Naive thymus-derived CD4-positive, alpha-beta T cell (primary cell): ENCODE measurements at regions not wholly inside any gene's neighbourhood (a gene's known extent, or its start where the extent isn't known, plus 50 kb on each side); places are given as distances from the start of the nearest gene placed in this dataset.

ENCODE experiments used
- ATAC-seq: fragments of 150-1000 bp; cut with Tn5 transposase; 2 replicates; pipeline ENCODE4 v1.10.0; 2021; ENCODE audit warnings: mild to moderate bottlenecking, moderate library complexity
- CTCF ChIA-PET: fragments of 350-600 bp; sonication (Branson Sonifier 250); formaldehyde crosslinking; loops from one replicate; lab custom pipeline; 2021; ENCODE audit warnings: antibody characterized with exemption; lab: Charles Lee
- POLR2A ChIA-PET: fragments of 350-600 bp; sonication (Branson Sonifier 250); formaldehyde crosslinking; loops from one replicate; lab custom pipeline; 2021; ENCODE audit warnings: antibody characterized with exemption, inconsistent platforms; lab: Charles Lee
- DNase-seq, 9 donors: peaks; one replicate each; pipeline versions ENCODE4 v3.0.0 to v3.0.0-alpha.2; 2020 to 2022; ENCODE audit warnings: mixed read lengths in 1 of 9
- H3K27ac ChIP-seq: one replicate; pipeline ENCODE4 v1.7.0; 2013; ENCODE audit warnings: mild to moderate bottlenecking, low read depth, low read length, moderate library complexity
- H3K27me3 ChIP-seq, 2 donors: one replicate each; pipeline ENCODE4 v1.7.0; 2013; ENCODE audit warnings: low read length in 2 of 2, mild to moderate bottlenecking in 2 of 2, moderate library complexity in 2 of 2; ENCODE audit not compliant: control insufficient read depth in 2 of 2, insufficient read depth in 2 of 2
- H3K36me3 ChIP-seq, 3 experiments: 1 replicate in 2 of 3; 2 replicates in 1 of 3; pipeline ENCODE4 v1.7.0; 2013; ENCODE audit warnings: low read length in 3 of 3, mild to moderate bottlenecking in 3 of 3, moderate library complexity in 1 of 3; ENCODE audit not compliant: insufficient read depth in 3 of 3, control insufficient read depth in 2 of 3
- H3K4me1 ChIP-seq, 2 donors: one replicate each; pipeline ENCODE4 v1.7.0; 2013; ENCODE audit warnings: low read length in 2 of 2, mild to moderate bottlenecking in 2 of 2, moderate library complexity in 1 of 2; ENCODE audit not compliant: control insufficient read depth in 2 of 2, insufficient read depth in 2 of 2
- H3K4me3 ChIP-seq: 2 replicates; pipeline ENCODE4 v1.7.0; 2013; ENCODE audit warnings: mild to moderate bottlenecking, low read length
- H3K9me3 ChIP-seq, 3 experiments: 1 replicate in 2 of 3; 2 replicates in 1 of 3; pipeline ENCODE4 v1.7.0; 2013; ENCODE audit warnings: low read length in 3 of 3; ENCODE audit not compliant: control insufficient read depth in 2 of 3
- H3K27ac Mint-ChIP-seq, 9 donors: one replicate each; pipeline ENCODE4 v1.8.0; 2020 to 2022; ENCODE audit warnings: mixed read lengths in 9 of 9, mild to moderate bottlenecking in 8 of 9, moderate library complexity in 5 of 9, inconsistent platforms in 2 of 9
- H3K27me3 Mint-ChIP-seq, 5 donors: one replicate each; pipeline ENCODE4 v1.8.0; 2021 to 2022; ENCODE audit warnings: mixed read lengths in 5 of 5, mild to moderate bottlenecking in 1 of 5
- H3K36me3 Mint-ChIP-seq, 5 donors: one replicate each; pipeline ENCODE4 v1.8.0; 2020 to 2022; ENCODE audit warnings: mixed read lengths in 5 of 5, mild to moderate bottlenecking in 3 of 5, inconsistent platforms in 1 of 5
- H3K4me1 Mint-ChIP-seq, 7 donors: one replicate each; pipeline ENCODE4 v1.8.0; 2020 to 2022; ENCODE audit warnings: mixed read lengths in 7 of 7, mild to moderate bottlenecking in 3 of 7, inconsistent platforms in 1 of 7
- H3K4me3 Mint-ChIP-seq, 10 donors: one replicate each; pipeline ENCODE4 v1.8.0; 2020 to 2022; ENCODE audit warnings: mild to moderate bottlenecking in 10 of 10, mixed read lengths in 10 of 10, moderate library complexity in 6 of 10, inconsistent platforms in 2 of 10
- H3K9me3 Mint-ChIP-seq, 11 donors: one replicate each; pipeline ENCODE4 v1.8.0; 2020 to 2022; ENCODE audit warnings: mixed read lengths in 11 of 11, mild to moderate bottlenecking in 4 of 11, inconsistent platforms in 1 of 11, moderate library complexity in 1 of 11
- intact Hi-C, 2 donors: fragments of 100-400 bp; cut with micrococcal nuclease; formaldehyde crosslinking; loops; one replicate each; pipeline ENCODE4 v1.15.1; 2023

- no peak for ATAC-seq
- intact Hi-C loops: no loop called here
Measured at GRCh38 chr13:18962168-18962734, 219.4 kb downstream of the TUBA3C start.

DNA sequence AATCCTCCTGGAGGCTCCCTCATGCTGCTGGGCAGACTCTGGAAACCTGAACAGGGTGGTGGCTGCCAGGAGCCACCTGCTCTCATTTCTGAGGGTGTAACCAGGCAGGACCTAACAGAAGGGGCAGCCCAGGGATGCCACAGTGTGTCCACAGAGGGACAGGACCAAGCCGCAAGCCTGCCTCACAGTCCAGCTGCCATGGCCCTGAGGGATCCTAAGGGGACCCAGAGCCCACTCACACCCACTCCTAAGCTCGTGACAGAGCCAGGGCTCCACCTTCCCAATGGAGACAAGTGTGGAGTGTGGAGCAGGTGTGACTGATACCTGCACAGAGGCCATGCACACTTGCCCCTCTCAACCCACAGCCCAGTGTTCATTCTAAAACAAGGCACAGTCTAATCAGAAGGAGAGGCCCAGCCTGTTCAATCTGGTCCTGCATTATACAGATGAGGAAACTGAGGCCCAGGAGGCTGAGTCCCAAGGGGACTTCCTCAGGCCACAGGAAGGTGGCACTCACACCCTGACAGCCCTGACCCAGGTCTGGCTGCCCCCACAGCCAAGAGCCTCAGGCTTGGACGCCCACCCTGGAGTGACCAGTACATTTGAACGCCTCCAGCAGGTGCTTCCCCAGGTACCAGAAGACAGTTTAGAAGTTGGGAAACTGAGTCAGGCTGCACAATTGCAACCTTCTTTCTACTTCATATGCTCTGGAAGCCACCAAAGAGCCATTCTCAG, 220.1 kb downstream of the TUBA3C start:
- H3K4me3 Mint-ChIP-seq: no peak overlapping the region
- no peak for ATAC-seq
- H3K9me3 ChIP-seq: peaks cover 0 to 7% (median 0%) of the 10 kb centered on the region in 3 experiments
- no peak overlapping the region for H3K27ac ChIP-seq
- peaks cover 3 to 21% (median 8%) of the 10 kb centered on the region in 11 donors for H3K9me3 Mint-ChIP-seq
- intact Hi-C loops: no loop called here
- no peaks in the 10 kb centered on the region for H3K27me3 ChIP-seq
- H3K4me1 Mint-ChIP-seq: peaks cover 0 to 4% (median 0%) of the 10 kb centered on the region in 7 donors
- no peak for DNase-seq
- ChIA-PET CTCF (no interaction called here), POLR2A (no interaction called here)
- no peaks in the 10 kb centered on the region for H3K36me3 ChIP-seq
- H3K4me3 ChIP-seq: no peak overlapping the region
- peaks cover 0 to 7% (median under 1%) of the 10 kb centered on the region in 5 donors for H3K36me3 Mint-ChIP-seq
- no peak overlapping the region for H3K27ac Mint-ChIP-seq
- H3K4me1 ChIP-seq: no peaks in the 10 kb centered on the region
- no peaks in the 10 kb centered on the region for H3K27me3 Mint-ChIP-seq

More at GRCh38 chr13:18962168-18962734, 219.4 kb downstream of the TUBA3C start:
- Mint-ChIP-seq H3K27ac (no peak overlapping the region), H3K4me1 (no peaks in the 10 kb centered on the region), H3K27me3 (no peaks in the 10 kb centered on the region), H3K4me3 (no peak overlapping the region), H3K36me3 (no peaks in the 10 kb centered on the region), H3K9me3 (peaks cover 0 to 14% (median 2%) of the 10 kb centered on the region in 11 donors)
- Histone ChIP-seq H3K4me3 (no peak overlapping the region), H3K4me1 (no peaks in the 10 kb centered on the region), H3K36me3 (no peaks in the 10 kb centered on the region), H3K9me3 (peaks cover 0 to 7% (median 0%) of the 10 kb centered on the region in 3 experiments), H3K27ac (no peak overlapping the region), H3K27me3 (no peaks in the 10 kb centered on the region)
- CTCF ChIA-PET: no interaction called here
- no peak for DNase-seq
- POLR2A ChIA-PET: no interaction called here

GRCh38 chr13:18960637-18961227, 220.9 kb downstream of the TUBA3C start:
- no peaks in the 10 kb centered on the region for H3K4me1 ChIP-seq
- intact Hi-C loops: no loop called here
- Mint-ChIP-seq H3K4me3 (no peak overlapping the region), H3K9me3 (peaks cover 6 to 27% (median 15%) of the 10 kb centered on the region in 11 donors), H3K27ac (no peak overlapping the region), H3K36me3 (peaks cover 0 to 12% (median 5%) of the 10 kb centered on the region in 5 donors), H3K27me3 (no peaks in the 10 kb centered on the region), H3K4me1 (peaks cover 0 to 11% (median 0%) of the 10 kb centered on the region in 7 donors)
- H3K27ac ChIP-seq: no peak overlapping the region
- H3K36me3 ChIP-seq: no peaks in the 10 kb centered on the region
- peaks cover 0 to 7% (median 0%) of the 10 kb centered on the region in 3 experiments for H3K9me3 ChIP-seq
- no peak for ATAC-seq
- POLR2A ChIA-PET: no interaction called here
- CTCF ChIA-PET: no interaction called here
- DNase-seq: no peak
- H3K4me3 ChIP-seq: no peak overlapping the region
- no peaks in the 10 kb centered on the region for H3K27me3 ChIP-seq

DNA sequence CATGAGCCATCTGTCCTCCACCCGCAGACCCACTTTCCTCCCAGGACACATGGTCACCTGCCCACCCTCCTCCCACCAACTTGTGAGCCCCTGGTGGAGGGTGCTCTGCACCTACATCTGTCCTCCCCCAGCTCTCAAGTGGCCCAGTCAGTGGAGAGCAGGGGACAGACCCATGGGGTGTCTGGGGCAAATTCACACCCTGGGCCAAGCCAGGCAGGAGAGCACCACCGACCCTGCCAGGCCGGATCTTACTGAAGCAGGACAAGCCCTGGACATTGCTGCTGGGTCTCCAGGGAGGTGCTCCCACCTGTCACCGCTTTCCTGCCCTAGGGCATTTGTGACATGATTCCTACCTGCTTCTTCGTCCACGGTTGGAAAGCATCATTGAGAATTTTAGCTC, 221.6 kb downstream of the TUBA3C start:
- no peak for ATAC-seq
- no peak for DNase-seq
- Histone ChIP-seq H3K27ac (no peak overlapping the region), H3K36me3 (no peaks in the 10 kb centered on the region), H3K27me3 (no peaks in the 10 kb centered on the region), H3K9me3 (peaks cover 0 to 7% (median 0%) of the 10 kb centered on the region in 3 experiments), H3K4me1 (no peaks in the 10 kb centered on the region), H3K4me3 (no peak overlapping the region)
- Mint-ChIP-seq H3K27ac (no peak overlapping the region), H3K27me3 (no peaks in the 10 kb centered on the region), H3K9me3 (peaks cover 7 to 30% (median 17%) of the 10 kb centered on the region in 11 donors), H3K36me3 (peaks cover 0 to 12% (median 5%) of the 10 kb centered on the region in 5 donors), H3K4me1 (peaks cover 0 to 11% (median 0%) of the 10 kb centered on the region in 7 donors), H3K4me3 (no peak overlapping the region)
- intact Hi-C loops: no loop called here
- ChIA-PET CTCF (no interaction called here), POLR2A (no interaction called here)

- Histone ChIP-seq H3K4me3 (no peak overlapping the region), H3K36me3 (no peaks in the 10 kb centered on the region), H3K27ac (no peak overlapping the region), H3K27me3 (no peaks in the 10 kb centered on the region), H3K9me3 (peaks cover 0 to 7% (median 0%) of the 10 kb centered on the region in 3 experiments), H3K4me1 (no peaks in the 10 kb centered on the region)
- POLR2A ChIA-PET: no interaction called here
- ATAC-seq (no peak), DNase-seq (no peak)
- Mint-ChIP-seq H3K9me3 (peaks cover 7 to 30% (median 17%) of the 10 kb centered on the region in 11 donors), H3K36me3 (peaks cover 0 to 12% (median 5%) of the 10 kb centered on the region in 5 donors), H3K4me1 (peaks cover 0 to 11% (median 0%) of the 10 kb centered on the region in 7 donors), H3K27me3 (no peaks in the 10 kb centered on the region), H3K27ac (no peak overlapping the region), H3K4me3 (no peak overlapping the region)
- intact Hi-C loops: no loop called here
- CTCF ChIA-PET: no interaction called here
Measured at GRCh38 chr13:18959229-18959628, 222.4 kb downstream of the TUBA3C start.

- Mint-ChIP-seq H3K4me1 (peaks cover 0 to 11% (median 0%) of the 10 kb centered on the region in 7 donors), H3K9me3 (peaks cover 7 to 30% (median 17%) of the 10 kb centered on the region in 11 donors), H3K27me3 (no peaks in the 10 kb centered on the region), H3K4me3 (no peak overlapping the region), H3K27ac (no peak overlapping the region), H3K36me3 (peaks cover 0 to 12% (median 5%) of the 10 kb centered on the region in 5 donors)
- ChIA-PET POLR2A (no interaction called here), CTCF (no interaction called here)
- Histone ChIP-seq H3K4me1 (no peaks in the 10 kb centered on the region), H3K27me3 (no peaks in the 10 kb centered on the region), H3K4me3 (no peak overlapping the region), H3K27ac (no peak overlapping the region), H3K36me3 (no peaks in the 10 kb centered on the region), H3K9me3 (peaks cover 0 to 7% (median 0%) of the 10 kb centered on the region in 3 experiments)
- intact Hi-C loops: no loop called here
- no peak for ATAC-seq
- no peak for DNase-seq
Measured at GRCh38 chr13:18956473-18957078, 225.0 kb downstream of the TUBA3C start.
